HG03521 (cell line): ENCODE measurements at regions not wholly inside any gene's neighbourhood (a gene's known extent, or its start where the extent isn't known, plus 50 kb on each side); places are given as distances from the start of the nearest gene placed in this dataset.

ENCODE experiments used
- ATAC-seq: cut with Tn5 transposase; IDR thresholded peaks from one replicate; pipeline ENCODE4 v1.9.1; 2021; ENCODE audit warnings: mild to moderate bottlenecking, moderate library complexity; ENCODE audit not compliant: unreplicated experiment

- ATAC-seq = no peak
Observed at GRCh38 chr20:11727708-11728107, 190.0 kb upstream of the BTBD3 start.

- no peak for ATAC-seq
Observed at GRCh38 chr20:11728937-11729336, 188.8 kb upstream of the BTBD3 start.

- ATAC-seq = no peak
Observed at GRCh38 chr20:11729806-11730205, 187.9 kb upstream of the BTBD3 start.

GRCh38 chr20:11734431-11734830 is 183.3 kb upstream of the BTBD3 start:
- ATAC-seq = no peak

GRCh38 chr20:11738852-11739251 is 178.8 kb upstream of the BTBD3 start:
- no peak for ATAC-seq

- ATAC-seq = no peak
Observed at GRCh38 chr20:11740975-11741374, 176.7 kb upstream of the BTBD3 start.

GRCh38 chr20:11745145-11745544 is 172.5 kb upstream of the BTBD3 start:
- ATAC-seq = no peak

GRCh38 chr20:11748436-11748835 is 169.3 kb upstream of the BTBD3 start:
- ATAC-seq = no peak

- ATAC-seq = no peak
Observed at GRCh38 chr20:11752336-11752735, 165.4 kb upstream of the BTBD3 start.

GRCh38 chr20:11753155-11753554 is 164.5 kb upstream of the BTBD3 start:
- no peak for ATAC-seq

GRCh38 chr20:11754451-11754850 is 163.2 kb upstream of the BTBD3 start:
- no peak for ATAC-seq

GRCh38 chr20:11755071-11755841 is 162.4 kb upstream of the BTBD3 start:
- no peak for ATAC-seq

GRCh38 chr20:11761497-11761896 is 156.2 kb upstream of the BTBD3 start:
- ATAC-seq = no peak

- no peak for ATAC-seq
Observed at GRCh38 chr20:11766961-11767360, 150.7 kb upstream of the BTBD3 start.

- no peak for ATAC-seq
Observed at GRCh38 chr20:11769825-11770224, 147.9 kb upstream of the BTBD3 start.

GRCh38 chr20:11772226-11772730 is 145.4 kb upstream of the BTBD3 start:
- ATAC-seq = no peak

GRCh38 chr20:11776687-11777086 is 141.0 kb upstream of the BTBD3 start:
- no peak for ATAC-seq

GRCh38 chr20:11777387-11778205 is 140.1 kb upstream of the BTBD3 start:
- no peak for ATAC-seq

- ATAC-seq = no peak
Observed at GRCh38 chr20:11778206-11778570, 139.5 kb upstream of the BTBD3 start.

- ATAC-seq = no peak
Observed at GRCh38 chr20:11780765-11781369, 136.8 kb upstream of the BTBD3 start.

GRCh38 chr20:11783102-11783850 is 134.4 kb upstream of the BTBD3 start:
- no peak for ATAC-seq
